Progenitor cell of endocrine pancreas (in vitro differentiated cells): ENCODE measurements at regions not wholly inside any gene's neighbourhood (a gene's known extent, or its start where the extent isn't known, plus 50 kb on each side); places are given as distances from the start of the nearest gene placed in this dataset.

Source experiments
- DNase-seq: peaks from one replicate; pipeline ENCODE4 v3.0.0; 2021; ENCODE audit warnings: low spot score; ENCODE audit not compliant: unreplicated experiment
- H3K27ac Mint-ChIP-seq: 2 replicates; pipeline ENCODE4 v1.8.0; 2021; ENCODE audit warnings: mild to moderate bottlenecking, moderate library complexity, mixed read lengths
- H3K27me3 Mint-ChIP-seq: 2 replicates; pipeline ENCODE4 v1.8.0; 2021; ENCODE audit warnings: mixed read lengths
- H3K36me3 Mint-ChIP-seq: 2 replicates; pipeline ENCODE4 v1.8.0; 2022; ENCODE audit warnings: mixed read lengths; ENCODE audit not compliant: insufficient read depth
- H3K4me1 Mint-ChIP-seq: 2 replicates; pipeline ENCODE4 v1.8.0; 2021; ENCODE audit warnings: low read depth, mixed read lengths
- H3K4me3 Mint-ChIP-seq: 2 replicates; pipeline ENCODE4 v1.8.0; 2021; ENCODE audit warnings: low read depth, mild to moderate bottlenecking, moderate library complexity, mixed read lengths
- H3K9me3 Mint-ChIP-seq: 2 replicates; pipeline ENCODE4 v1.8.0; 2021; ENCODE audit warnings: low read depth, mixed read lengths
- CTCF ChIP-seq: fragments of 200-600 bp; sonication (generic); IDR thresholded peaks from one replicate; pipeline ENCODE4 v1.5.0; 2021; ENCODE audit warnings: antibody characterized with exemption, mild to moderate bottlenecking; ENCODE audit not compliant: unreplicated experiment

GRCh38 chr13:39159393-39159792 is 121.1 kb downstream of the NHLRC3 start:
- no peak overlapping the region for H3K27ac Mint-ChIP-seq
- no peak overlapping the region for H3K4me3 Mint-ChIP-seq
- H3K4me1 Mint-ChIP-seq = no peaks in the 10 kb centered on the region
- DNase-seq = no peak
- peaks cover 2% of the 10 kb centered on the region for H3K9me3 Mint-ChIP-seq
- no peaks in the 10 kb centered on the region for H3K36me3 Mint-ChIP-seq
- peaks cover 21% of the 10 kb centered on the region for H3K27me3 Mint-ChIP-seq
- TF ChIP-seq CTCF = no peak

DNA sequence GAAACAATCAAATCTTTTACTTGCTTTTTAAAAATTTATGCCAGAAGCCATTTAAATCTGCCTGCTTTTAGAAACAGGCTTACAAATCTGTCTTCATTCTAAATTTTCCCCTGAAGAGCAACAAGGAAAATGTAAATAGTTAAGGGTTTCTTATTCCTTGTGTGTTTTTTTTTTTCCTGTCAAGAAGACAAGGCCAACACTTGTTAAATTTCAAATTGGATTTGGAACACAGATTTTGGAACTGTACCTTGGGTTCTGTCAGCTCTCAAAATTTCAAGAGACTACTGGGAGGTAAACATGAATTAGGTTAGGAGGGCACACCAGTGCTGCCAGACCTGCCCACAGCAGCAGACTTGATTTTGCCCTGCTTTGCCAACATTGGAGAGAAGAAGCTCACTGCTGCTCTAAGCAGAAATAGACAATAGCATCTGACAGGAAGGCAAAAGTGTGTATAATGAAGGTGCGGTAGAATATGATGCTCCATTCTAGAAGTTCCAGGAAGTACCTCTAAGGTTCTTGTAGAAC is 121.7 kb downstream of the NHLRC3 start:
- TF ChIP-seq CTCF = no peak
- H3K4me1 Mint-ChIP-seq = no peaks in the 10 kb centered on the region
- H3K27ac Mint-ChIP-seq = no peak overlapping the region
- peaks cover 2% of the 10 kb centered on the region for H3K9me3 Mint-ChIP-seq
- H3K36me3 Mint-ChIP-seq = no peaks in the 10 kb centered on the region
- peaks cover 21% of the 10 kb centered on the region for H3K27me3 Mint-ChIP-seq
- no peak for DNase-seq
- H3K4me3 Mint-ChIP-seq = no peak overlapping the region

GRCh38 chr13:39167018-39167417 is 128.8 kb downstream of the NHLRC3 start:
- DNase-seq = no peak
- no peak overlapping the region for H3K27ac Mint-ChIP-seq
- peaks cover 2% of the 10 kb centered on the region for H3K9me3 Mint-ChIP-seq
- peaks cover 5% of the 10 kb centered on the region for H3K27me3 Mint-ChIP-seq
- H3K4me1 Mint-ChIP-seq = no peaks in the 10 kb centered on the region
- no peak for TF ChIP-seq CTCF
- H3K36me3 Mint-ChIP-seq = no peaks in the 10 kb centered on the region
- no peak overlapping the region for H3K4me3 Mint-ChIP-seq

DNA sequence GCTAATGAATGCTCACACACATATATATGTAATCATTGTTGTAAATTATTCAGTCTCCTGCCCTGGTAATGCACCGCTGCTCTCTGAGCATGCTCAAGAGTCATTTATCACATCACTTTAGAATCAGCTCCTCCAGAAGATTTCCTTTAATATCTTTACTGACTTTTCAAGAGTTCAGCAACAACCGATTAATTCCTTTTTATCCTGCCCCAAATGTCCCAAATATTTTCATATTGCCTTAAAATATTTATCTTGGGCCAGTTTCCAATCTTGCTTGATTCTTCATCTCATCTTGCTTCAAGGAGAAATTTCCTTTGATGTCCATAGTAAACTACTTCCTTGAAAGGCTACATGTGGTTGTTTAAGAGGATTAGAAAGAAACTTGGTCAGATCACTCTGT is 132.5 kb downstream of the NHLRC3 start:
- peaks cover 2% of the 10 kb centered on the region for H3K27me3 Mint-ChIP-seq
- H3K4me3 Mint-ChIP-seq = no peak overlapping the region
- no peaks in the 10 kb centered on the region for H3K36me3 Mint-ChIP-seq
- no peak for DNase-seq
- no peaks in the 10 kb centered on the region for H3K9me3 Mint-ChIP-seq
- H3K4me1 Mint-ChIP-seq = no peaks in the 10 kb centered on the region
- TF ChIP-seq CTCF = no peak
- H3K27ac Mint-ChIP-seq = no peak overlapping the region

- H3K4me3 Mint-ChIP-seq = no peak overlapping the region
- no peak overlapping the region for H3K27ac Mint-ChIP-seq
- no peak for DNase-seq
- H3K9me3 Mint-ChIP-seq = no peaks in the 10 kb centered on the region
- H3K27me3 Mint-ChIP-seq = peaks cover 8% of the 10 kb centered on the region
- TF ChIP-seq CTCF = no peak
- H3K36me3 Mint-ChIP-seq = no peaks in the 10 kb centered on the region
- no peaks in the 10 kb centered on the region for H3K4me1 Mint-ChIP-seq
Measured at GRCh38 chr13:39185326-39185725, 147.1 kb downstream of the NHLRC3 start.
